ENCODE measurements at regions not wholly inside any gene's neighbourhood (a gene's known extent, or its start where the extent isn't known, plus 50 kb on each side); places are given as distances from the start of the nearest gene placed in this dataset.

DNA sequence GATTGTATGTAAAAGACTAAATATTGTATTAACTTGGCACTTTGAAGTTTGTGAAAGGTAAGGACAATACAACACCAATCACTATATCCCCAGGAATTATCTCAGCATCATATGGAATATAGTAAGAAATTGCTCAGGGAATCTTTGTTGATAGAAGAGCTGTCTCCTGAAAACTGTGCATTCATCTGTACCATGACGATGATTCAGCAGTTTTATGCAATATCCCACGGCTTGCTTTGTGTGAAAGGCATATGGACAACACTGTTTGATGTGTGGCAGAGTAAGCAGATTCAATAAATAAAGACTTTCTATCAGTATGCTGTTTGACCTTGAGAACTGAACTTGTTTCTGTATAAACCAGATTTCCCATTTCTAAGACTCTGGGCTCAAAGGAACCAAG is 147.5 kb upstream of the PLN start:
- TF ChIP-seq GATA3 (IDR thresholded peaks at IDR 0.05; ENCODE audit: low read depth, low read length) = no peak

DNA sequence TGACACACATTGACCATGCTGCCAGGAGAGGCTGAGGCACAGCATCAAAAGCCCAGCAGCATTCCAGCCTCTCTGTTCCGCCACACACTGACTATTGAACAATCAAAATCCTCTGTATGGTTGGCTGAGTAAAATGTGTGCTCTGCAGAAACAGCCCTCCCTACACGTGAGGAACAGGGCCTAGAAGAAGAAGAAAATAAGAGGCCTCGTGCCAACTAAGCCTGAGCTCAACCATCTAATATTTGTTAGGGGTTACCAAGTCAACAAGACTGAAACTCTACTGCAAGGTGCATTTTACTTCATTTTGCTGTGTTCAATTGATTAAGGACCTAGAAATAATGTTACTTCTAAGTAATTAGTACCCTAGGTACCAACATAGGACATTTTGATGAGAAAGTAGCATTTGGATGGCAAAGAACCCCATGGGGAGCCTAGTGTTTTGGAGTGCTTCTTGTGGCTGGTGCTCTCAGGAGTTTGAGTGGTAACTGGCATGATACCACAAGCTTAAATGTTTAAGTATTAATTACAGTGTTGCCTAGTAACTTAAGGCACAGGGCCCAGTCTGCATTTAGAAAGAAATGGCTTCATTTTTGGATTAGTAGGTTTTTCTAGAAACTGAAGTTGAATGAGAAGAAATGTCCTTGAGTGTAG is 146.6 kb upstream of the PLN start:
- TF ChIP-seq GATA3 (IDR thresholded peaks at IDR 0.05; ENCODE audit: low read depth, low read length) = no peak
- no peak for TF ChIP-seq GATA2 (IDR thresholded peaks at IDR 0.05; ENCODE audit: low read depth, low read length)

DNA sequence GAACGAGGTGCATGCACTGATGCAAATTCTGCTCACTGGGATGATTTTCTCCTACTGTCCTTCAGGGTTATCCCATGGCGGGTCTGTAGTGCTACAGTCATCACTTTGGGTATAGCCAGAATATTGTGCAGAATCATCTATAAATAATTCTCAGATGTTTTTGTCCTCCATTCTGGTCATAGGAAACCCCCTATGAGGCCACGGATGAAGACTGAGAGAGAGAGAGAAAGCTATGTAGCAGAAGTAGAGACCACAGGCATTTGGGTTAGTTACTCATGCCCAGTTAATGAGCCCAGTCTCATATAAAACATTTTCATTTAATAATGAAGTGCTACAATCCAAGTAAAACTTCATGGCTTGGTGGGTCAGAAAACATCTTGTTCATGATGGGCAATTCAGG is 145.1 kb upstream of the PLN start:
- TF ChIP-seq GATA3 (IDR thresholded peaks at IDR 0.05; ENCODE audit: low read depth, low read length) (no peak), GATA2 (IDR thresholded peaks at IDR 0.05; ENCODE audit: low read depth, low read length) (no peak)

DNA sequence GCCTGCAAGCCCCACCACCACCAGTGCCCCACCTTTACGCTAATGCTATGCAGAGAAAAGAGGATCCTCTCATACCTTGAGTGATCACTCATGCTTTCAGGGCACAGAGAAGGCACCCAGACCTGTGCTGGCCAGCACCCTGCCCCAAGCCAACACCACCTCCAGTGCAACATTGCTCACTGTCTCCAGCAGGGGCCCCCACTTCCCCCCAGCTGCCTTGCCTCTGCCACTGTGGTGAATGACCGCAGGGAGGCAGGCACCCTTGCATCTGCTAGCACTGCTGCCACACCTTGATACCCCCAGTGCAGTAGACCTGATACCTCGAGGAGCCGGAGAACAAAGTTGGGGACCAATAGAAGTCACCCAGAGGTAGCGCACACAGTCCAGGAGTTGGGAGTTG is 139.2 kb upstream of the PLN start:
- TF ChIP-seq GATA2 (IDR thresholded peaks at IDR 0.05; ENCODE audit: low read depth, low read length) (no peak), GATA3 (IDR thresholded peaks at IDR 0.05; ENCODE audit: low read depth, low read length) (no peak)

DNA sequence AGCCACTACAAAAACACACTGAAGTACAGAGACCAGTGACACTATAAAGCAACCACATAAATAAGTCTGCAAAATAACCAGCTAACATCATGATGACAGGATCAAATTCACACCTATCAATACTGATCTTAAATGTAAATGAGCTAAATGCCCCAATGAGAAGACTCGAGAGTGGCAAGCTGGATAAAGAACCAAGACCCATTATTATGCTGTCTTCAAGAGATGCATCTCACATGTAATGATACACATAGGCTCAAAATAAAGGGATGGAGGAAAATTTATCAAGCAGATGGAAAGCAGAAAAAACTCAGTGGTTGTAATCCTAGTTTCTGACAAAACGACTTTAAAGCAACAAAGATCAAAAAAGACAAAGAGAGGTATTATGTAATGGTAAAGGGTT is 138.1 kb upstream of the PLN start:
- TF ChIP-seq GATA2 (IDR thresholded peaks at IDR 0.05; ENCODE audit: low read depth, low read length) (no peak), GATA3 (IDR thresholded peaks at IDR 0.05; ENCODE audit: low read depth, low read length) (no peak)

Data from SH-SY5Y (cell line).